Tibial artery (tissue), 4 donors: ENCODE measurements at regions not wholly inside any gene's neighbourhood (a gene's known extent, or its start where the extent isn't known, plus 50 kb on each side); places are given as distances from the start of the nearest gene placed in this dataset.

ENCODE experiments used
- DNase-seq, 2 donors: peaks; one replicate each; pipeline ENCODE4 v3.0.0-alpha.2; 2019
- H3K27ac ChIP-seq, 2 donors: fragments of 200-600 bp; sonication (generic) in 1 of 2; 1 replicate in 1 of 2; 2 replicates in 1 of 2; pipeline ENCODE4 v1.5.1; 2018 to 2019; ENCODE audit warnings: mild to moderate bottlenecking in 1 of 2
- H3K27me3 ChIP-seq, 2 donors: fragments of 200-600 bp; sonication (generic) in 1 of 2; one replicate each; pipeline versions ENCODE4 v1.5.1 to v1.6.0; 2016 to 2019
- H3K36me3 ChIP-seq, 3 donors: fragments of 200-600 bp; sonication (generic) in 2 of 3; one replicate each; pipeline ENCODE4 v1.5.1; 2016 to 2019; ENCODE audit warnings: mild to moderate bottlenecking in 2 of 3
- H3K4me1 ChIP-seq, 4 donors: fragments of 200-600 bp; sonication (generic) in 2 of 4; 1 replicate in 3 of 4; 2 replicates in 1 of 4; pipeline ENCODE4 v1.5.1; 2016 to 2019
- H3K4me3 ChIP-seq, 2 donors: fragments of 200-600 bp; sonication (generic) in 1 of 2; 1 replicate in 1 of 2; 2 replicates in 1 of 2; pipeline ENCODE4 v1.5.1; 2018 to 2019; ENCODE audit warnings: mild to moderate bottlenecking in 2 of 2
- H3K9me3 ChIP-seq, 3 donors: fragments of 200-600 bp; sonication (generic) in 1 of 3; one replicate each; pipeline ENCODE4 v1.5.1; 2016 to 2019
- CTCF ChIP-seq, 2 experiments: fragments of 200-600 bp in 1 of 2; fragments of 450-650 bp in 1 of 2; IDR thresholded peaks; one replicate each; pipeline ENCODE4 v1.5.1; 2017 to 2019; ENCODE audit warnings: antibody characterized with exemption in 2 of 2, mild to moderate bottlenecking in 1 of 2, moderate library complexity in 1 of 2
- intact Hi-C: fragments of 100-400 bp; cut with DNase I; formaldehyde crosslinking; loops from one replicate; pipeline ENCODE4 v1.15.0; 2023; ENCODE audit warnings: low total_unique reads

DNA sequence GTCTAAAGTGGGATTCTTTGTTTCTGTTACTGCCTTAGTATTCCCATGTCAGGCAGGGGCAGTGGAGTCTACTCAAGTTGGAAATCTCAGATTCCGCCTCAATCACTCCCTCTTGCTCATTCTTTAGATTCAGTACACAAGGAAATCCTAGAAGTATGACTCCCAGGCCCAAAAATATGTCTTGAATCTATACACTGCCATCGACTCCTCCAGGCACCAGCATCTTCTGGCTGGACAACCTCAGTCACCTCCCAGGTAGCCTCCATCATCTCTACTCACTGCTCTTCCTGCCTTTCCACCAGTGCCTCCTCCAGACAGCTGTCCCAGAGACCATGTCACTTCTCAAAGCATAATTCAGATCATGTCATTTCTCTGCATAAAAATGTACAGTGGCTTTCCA lies 329.9 kb downstream of the CDC5L start:
- intact Hi-C loops, result no loop called here
- Histone ChIP-seq H3K27ac (no peak overlapping the region), H3K9me3 (no peaks in the 10 kb centered on the region), H3K27me3 (peaks cover 0 to 6% of the 10 kb centered on the region in 2 donors), H3K4me3 (no peak overlapping the region), H3K4me1 (no peaks in the 10 kb centered on the region), H3K36me3 (no peaks in the 10 kb centered on the region)
- no peak for TF ChIP-seq CTCF (IDR thresholded peaks at IDR 0.05)
- no peak for DNase-seq

- Histone ChIP-seq H3K9me3 (no peaks in the 10 kb centered on the region), H3K36me3 (no peaks in the 10 kb centered on the region), H3K27me3 (no peaks in the 10 kb centered on the region), H3K4me1 (no peaks in the 10 kb centered on the region), H3K4me3 (no peak overlapping the region), H3K27ac (no peak overlapping the region)
- intact Hi-C loops, result no loop called here
- TF ChIP-seq CTCF (IDR thresholded peaks at IDR 0.05), result no peak
- no peak for DNase-seq
These were observed 334.6 kb downstream of the CDC5L start for GRCh38 chr6:44721954-44722578.

GRCh38 chr6:44722736-44723135 lies 335.2 kb downstream of the CDC5L start:
- no peaks in the 10 kb centered on the region for H3K36me3 ChIP-seq
- intact Hi-C loops, result no loop called here
- H3K9me3 ChIP-seq, result no peaks in the 10 kb centered on the region
- no peak for TF ChIP-seq CTCF (IDR thresholded peaks at IDR 0.05)
- no peaks in the 10 kb centered on the region for H3K4me1 ChIP-seq
- H3K4me3 ChIP-seq, result no peak overlapping the region
- no peak for DNase-seq
- H3K27me3 ChIP-seq, result no peaks in the 10 kb centered on the region
- H3K27ac ChIP-seq, result no peak overlapping the region

DNA sequence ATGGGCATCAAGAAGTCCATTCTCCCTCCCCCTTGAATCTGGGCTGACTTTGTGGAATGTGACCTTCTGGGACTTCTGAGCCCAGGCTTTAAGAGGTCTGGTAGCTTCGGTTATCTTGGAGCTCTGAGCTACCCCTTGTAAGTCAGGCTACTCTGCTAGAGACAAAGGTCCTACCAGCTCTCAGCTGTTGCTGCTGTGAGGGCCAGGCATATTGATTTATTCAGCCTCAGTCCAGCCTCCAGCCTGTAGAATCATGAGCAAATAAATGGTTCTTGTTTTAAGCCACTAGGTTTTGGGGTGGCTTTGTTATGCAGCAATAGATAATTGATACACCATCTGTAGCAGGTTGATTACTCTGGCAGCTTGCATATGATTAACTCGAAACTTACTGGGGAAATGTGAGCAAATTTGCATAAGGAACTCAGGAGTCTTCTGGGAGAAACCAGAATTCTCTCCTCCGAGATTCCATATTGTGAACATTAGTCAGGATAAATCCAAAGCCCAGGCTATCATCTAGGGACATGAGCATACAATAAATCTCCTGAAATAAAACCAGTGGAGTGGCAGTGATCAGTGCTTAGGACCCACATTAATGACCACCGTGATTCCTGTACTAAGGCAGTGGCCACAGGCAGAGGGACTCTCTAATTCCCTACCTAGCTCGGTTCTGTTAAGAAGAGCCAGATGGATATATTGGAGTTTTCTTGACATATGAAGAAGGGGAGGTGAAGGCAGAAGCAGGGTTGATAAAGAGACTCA lies 336.1 kb downstream of the CDC5L start:
- no peak for TF ChIP-seq CTCF (IDR thresholded peaks at IDR 0.05)

GRCh38 chr6:44725070-44725469 lies 337.6 kb downstream of the CDC5L start:
- H3K4me1 ChIP-seq, result no peaks in the 10 kb centered on the region
- DNase-seq, result no peak
- no peak overlapping the region for H3K27ac ChIP-seq
- no peaks in the 10 kb centered on the region for H3K27me3 ChIP-seq
- TF ChIP-seq CTCF (IDR thresholded peaks at IDR 0.05), result no peak
- no peaks in the 10 kb centered on the region for H3K36me3 ChIP-seq
- H3K9me3 ChIP-seq, result no peaks in the 10 kb centered on the region
- H3K4me3 ChIP-seq, result no peak overlapping the region
- intact Hi-C loops, result no loop called here

More for the DNA sequence above, 336.1 kb downstream of the CDC5L start:
- Histone ChIP-seq H3K9me3 (no peaks in the 10 kb centered on the region), H3K36me3 (no peaks in the 10 kb centered on the region), H3K4me1 (no peaks in the 10 kb centered on the region), H3K27me3 (no peaks in the 10 kb centered on the region), H3K27ac (no peak overlapping the region), H3K4me3 (no peak overlapping the region)
- no peak for DNase-seq
- intact Hi-C loops, result no loop called here
